Erythroblast (primary cell): ENCODE measurements at regions not wholly inside any gene's neighbourhood (a gene's known extent, or its start where the extent isn't known, plus 50 kb on each side); places are given as distances from the start of the nearest gene placed in this dataset.

Experiments used
- GATA1 ChIP-seq: IDR thresholded peaks from 2 replicates; pipeline ENCODE4 v1.6.1; 2011; ENCODE audit warnings: low read depth, mild to moderate bottlenecking, control low read depth, low read length, moderate library complexity
- POLR2A ChIP-seq: IDR thresholded peaks from 2 replicates; pipeline ENCODE4 v1.6.1; 2011; ENCODE audit warnings: mild to moderate bottlenecking, low read length

- TF ChIP-seq POLR2A (no peak), GATA1 (no peak)
These were observed 73.2 kb upstream of the DUSP22 start for GRCh38 chr6:219019-219570.
